NCI-H524 (cell line): ENCODE measurements at regions not wholly inside any gene's neighbourhood (a gene's known extent, or its start where the extent isn't known, plus 50 kb on each side); places are given as distances from the start of the nearest gene placed in this dataset.

Experiments used
- DNase-seq, 2 experiments: peaks; one replicate each; lab custom pipeline; 2025; lab: John Stamatoyannopoulos, UW

DNA sequence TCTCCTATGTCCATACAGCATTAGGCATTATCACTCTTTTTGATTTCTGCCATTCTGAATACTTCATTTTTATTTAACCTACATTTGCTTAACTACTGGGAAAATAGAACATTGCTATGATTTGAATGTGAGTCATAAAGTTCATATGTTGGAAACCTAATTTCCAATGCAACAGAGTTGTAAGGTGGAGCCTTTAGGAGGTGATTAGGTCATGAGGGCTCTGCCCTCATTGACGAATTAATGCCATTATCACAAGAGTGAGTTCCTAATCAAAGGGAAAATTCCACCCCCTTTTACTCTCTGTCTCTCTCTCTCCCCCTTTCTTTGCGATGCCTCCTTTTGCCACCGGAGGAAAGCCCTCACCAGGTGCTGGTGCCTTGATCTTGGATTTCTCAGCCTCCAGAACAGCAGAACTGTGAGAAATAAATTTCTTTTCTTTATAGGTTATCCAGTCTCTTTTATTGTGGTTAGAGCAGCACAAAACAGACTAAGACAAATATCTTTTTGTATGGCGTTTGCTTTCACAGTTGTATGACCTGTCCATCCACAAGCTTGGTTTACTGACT is 180.1 kb upstream of the ARID2 start:
- DNase-seq: no peak

- no peak for DNase-seq
These were observed 176.3 kb upstream of the ARID2 start for GRCh38 chr12:45553204-45553603.

GRCh38 chr12:45557016-45557415 is 172.5 kb upstream of the ARID2 start:
- no peak for DNase-seq

DNA sequence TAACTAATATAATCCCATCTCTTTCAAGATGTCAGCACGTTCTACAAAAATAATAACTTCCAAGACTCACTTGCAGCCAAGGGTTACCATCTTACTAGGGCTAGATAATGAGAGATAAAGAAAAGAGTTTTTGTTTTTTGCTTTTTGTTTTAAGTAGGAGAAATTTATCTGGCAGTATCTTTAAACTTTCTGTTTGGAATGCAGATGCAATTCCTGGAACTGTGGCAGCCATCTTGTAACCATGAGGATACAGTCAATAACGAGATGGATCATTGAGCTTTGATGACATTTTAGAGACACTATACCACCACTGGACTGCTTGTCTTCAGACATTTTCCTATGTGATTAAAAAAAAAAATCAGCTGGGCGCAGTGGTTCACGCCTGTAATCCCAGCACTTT is 171.2 kb upstream of the ARID2 start:
- DNase-seq: no peak

DNA sequence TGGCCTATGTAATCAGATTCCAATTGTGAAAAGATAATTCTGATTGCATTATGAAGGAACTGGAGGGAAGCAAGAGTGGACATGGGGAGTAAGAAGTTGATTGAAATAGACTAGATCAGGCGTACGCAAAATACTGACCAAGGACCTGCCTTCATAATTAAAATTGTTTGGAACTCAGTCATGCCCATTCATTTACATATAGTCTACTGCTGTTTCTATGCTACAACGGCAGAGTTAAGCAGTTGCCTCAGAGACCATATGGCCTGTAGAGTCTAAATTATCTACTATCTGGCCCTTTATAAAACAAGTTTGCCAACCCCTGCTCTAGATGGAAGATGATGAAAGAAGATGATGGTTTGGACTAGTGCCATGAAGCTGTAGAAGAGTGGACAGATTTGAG is 170.0 kb upstream of the ARID2 start:
- DNase-seq: peak in 1 of 2 experiments; percentile 20

DNA sequence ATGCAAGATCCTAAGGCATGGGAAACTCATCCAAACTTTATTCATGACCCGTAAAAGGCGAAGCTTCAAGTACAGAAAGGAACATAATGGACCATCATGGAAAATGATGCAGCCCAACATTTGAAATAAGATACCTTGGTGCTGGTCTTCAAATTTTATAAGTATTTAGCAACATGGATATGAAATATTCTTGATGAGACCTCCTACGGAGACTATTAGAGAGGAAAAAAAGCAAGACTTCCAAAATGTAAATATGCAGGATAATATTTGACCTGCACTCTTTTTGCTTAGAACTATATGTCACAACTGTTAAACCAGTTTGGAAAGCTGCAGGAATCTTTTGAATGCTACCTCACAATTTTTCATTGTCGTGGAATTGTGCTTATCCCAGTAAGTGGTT is 168.8 kb upstream of the ARID2 start:
- DNase-seq: no peak

DNA sequence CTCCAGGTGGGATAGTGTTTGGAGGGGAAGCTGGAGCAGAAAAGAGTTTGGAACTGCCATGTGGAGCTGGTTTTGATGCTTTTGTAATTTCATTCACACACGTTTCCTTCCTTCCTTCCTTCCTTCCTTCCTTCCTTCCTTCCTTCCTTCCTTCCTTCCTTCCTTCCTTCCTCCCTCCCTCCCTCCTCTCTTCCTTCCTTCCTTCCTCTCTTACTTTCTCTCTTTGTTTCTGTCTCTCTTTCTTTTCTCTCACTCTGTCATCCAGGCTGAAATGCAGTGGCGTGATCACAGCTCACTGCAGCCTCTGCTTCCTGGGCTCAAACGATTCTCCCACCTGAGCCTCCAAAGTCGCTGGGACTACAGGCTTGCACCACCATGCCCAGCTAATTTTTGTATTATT is 168.0 kb upstream of the ARID2 start:
- DNase-seq: no peak

GRCh38 chr12:45565590-45565989 is 163.9 kb upstream of the ARID2 start:
- no peak for DNase-seq

- no peak for DNase-seq
These were observed 163.2 kb upstream of the ARID2 start for GRCh38 chr12:45566257-45566656.

GRCh38 chr12:45568808-45569207 is 160.7 kb upstream of the ARID2 start:
- DNase-seq: no peak

DNA sequence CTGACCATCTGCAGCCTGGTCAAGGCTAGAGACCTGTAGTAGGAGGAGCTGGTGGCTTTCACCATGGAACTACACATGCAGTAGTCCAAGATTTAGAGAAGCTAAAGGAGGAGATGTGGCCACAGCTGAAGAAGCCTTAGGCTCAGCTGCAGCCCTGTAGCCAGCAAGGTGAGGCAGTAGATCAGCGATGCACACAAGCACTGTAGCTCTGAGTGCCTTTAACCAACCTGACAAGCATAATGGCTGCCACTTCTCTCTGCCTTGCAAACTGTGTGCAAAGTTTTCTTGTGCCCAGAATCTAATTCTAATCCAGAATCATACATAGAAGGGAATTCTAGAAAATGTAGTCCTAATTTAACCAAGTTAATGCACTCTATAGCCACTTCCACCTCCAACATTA is 159.0 kb upstream of the ARID2 start:
- DNase-seq: no peak

DNA sequence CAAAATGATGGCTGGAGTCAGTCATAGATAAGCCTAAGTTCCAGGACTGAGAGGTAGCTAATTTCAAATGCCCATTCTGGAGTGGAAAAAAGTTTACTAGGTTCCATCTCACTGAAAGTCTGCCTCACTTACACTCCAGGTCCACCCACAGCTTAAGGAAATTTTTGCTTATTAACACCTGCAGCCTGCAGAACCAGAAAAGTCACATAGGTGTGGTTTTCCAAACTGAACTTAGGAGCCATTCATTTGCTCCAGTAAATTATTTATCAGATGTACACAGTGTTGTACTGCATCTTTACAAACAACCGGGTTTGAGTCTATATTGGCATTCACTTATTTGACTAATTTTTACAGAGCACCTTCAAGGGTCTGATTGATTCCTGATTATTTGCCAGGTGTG is 157.4 kb upstream of the ARID2 start:
- DNase-seq: no peak

GRCh38 chr12:45575417-45575816 is 154.1 kb upstream of the ARID2 start:
- no peak for DNase-seq

DNA sequence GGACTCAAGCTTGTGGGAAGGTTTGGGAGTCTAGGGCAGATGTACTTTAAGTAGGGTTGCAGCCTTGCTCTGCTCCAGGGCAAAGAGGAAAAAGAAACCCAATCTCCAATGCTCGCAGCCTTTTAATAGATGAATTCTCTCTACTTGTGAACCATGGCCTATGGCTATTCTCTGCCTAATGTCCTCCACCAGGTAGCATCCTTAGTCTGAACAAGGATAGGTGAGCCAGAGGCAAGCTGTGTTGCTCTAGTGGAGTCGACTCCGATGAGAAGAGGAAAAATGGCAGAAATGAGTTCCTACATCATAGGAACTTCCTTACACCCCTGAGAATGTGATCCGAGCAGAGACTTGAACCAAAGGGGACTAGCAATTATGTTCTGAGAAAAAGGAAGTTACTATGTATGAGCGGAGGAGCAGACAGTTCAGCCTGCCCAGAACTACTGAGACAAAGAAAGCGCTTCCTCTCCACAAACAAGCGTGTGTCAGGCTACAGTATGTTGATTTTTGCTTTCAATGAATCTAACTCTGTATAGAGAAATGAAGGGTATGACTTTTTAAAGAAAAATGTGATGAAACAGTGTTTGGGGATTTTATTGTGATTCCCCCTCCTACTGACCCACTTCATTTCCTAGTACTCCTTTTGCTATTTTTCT is 153.6 kb upstream of the ARID2 start:
- no peak for DNase-seq

DNA sequence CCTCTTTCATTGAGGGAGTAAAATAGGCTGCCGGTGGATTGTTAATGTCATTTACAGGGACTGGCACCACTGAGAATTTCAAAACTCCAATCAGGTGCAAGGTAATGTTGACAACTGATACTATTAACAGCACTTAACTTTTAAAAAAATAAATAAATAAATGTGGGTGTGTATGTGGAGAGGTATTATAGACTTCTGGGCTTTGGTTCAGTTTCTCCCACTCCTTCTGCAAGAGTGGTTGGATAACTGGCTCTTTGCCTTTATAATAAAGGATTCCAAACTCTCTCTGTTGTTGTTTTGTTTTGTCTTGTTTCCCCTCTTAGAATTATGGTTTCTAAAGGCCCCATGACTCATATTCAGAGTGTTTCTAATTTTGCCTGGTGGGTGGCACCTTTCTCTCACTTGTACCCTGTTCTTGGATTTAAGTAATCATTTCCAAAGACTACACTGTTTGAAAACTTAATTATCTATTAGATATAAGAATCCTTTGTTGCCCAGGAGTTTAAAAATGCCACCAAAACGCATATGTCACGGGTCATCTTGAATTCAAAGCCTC is 151.6 kb upstream of the ARID2 start:
- no peak for DNase-seq

DNA sequence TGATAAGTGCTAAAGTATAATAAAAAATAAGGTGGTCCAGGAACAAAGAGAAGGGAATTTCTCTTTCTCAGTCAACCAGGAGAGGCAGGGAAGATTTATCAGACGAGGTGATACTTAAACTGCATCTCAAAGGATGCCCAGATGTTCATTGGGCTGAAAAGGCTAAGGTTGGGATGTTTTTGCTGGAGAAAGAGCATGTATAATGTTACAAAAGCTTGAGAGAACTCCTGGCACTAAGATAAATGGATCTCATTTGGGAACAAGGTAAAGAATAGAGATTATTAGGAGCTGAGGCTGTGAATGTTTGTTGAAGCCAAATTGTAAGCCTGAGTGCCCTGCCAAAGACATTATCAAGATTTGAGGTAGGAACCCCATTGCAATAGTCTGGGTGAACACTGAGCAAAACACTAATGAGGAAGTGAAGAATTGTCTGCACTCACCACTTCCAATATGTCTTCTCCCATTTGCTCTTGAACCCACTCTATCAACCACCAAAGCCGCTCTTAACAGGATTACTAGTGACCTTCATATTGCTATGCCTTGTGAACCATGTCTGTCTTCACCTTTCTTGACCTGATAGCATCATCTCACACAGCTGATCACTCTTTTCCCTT is 149.0 kb upstream of the ARID2 start:
- DNase-seq: no peak

DNA sequence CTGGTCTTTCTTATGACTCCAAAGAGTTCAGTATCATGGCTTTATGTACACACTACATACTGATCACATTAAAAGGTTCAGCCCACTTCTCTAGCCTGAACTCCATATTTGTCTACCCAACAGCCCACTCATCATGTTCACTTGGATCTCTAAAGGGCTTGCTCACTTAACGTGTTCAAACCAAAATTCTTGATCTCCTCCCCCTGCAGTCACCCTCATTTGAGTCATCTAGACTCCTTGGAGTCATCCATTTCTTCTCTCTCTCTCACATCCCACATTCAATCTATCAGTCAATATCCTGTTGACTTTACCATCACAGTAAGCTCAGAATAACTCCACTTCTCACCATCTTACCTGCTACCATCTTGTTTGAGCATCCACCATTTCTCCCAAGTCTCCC is 148.4 kb upstream of the ARID2 start:
- DNase-seq: no peak

GRCh38 chr12:45582536-45582935 is 147.0 kb upstream of the ARID2 start:
- peak in 1 of 2 experiments; percentile 19 for DNase-seq

DNA sequence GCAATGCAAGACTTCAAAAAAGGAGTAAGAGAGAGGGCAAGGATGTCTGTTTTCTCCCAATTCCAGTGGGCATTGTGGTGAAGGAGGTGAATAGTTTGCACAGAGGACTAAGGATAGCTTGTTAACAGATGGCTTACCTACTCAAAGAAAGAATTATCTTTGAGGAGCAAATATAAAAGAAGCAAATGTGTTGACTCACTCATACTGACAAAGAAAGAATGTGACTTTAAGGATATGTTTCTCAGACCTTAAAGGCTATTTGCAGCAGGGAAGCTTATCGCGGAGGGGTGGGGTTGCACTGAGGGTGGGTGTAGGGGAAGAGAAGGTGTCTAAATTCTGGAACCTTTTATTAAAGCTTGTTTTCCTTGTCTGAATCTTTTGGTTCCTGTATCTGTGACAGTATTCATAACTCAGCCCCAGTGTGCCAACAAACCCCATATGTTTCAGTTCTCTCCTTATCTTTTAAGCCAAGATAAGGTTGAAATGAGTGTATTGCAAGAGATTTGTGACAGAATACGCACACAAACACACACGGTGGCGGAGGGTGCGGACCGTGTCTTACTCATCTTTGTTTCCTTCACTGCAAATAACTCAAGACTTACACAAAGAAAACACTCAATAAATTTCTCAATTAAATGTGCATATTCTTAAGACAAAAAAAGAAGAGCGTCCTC is 146.4 kb upstream of the ARID2 start:
- peak in 1 of 2 experiments; percentile 46 for DNase-seq

DNA sequence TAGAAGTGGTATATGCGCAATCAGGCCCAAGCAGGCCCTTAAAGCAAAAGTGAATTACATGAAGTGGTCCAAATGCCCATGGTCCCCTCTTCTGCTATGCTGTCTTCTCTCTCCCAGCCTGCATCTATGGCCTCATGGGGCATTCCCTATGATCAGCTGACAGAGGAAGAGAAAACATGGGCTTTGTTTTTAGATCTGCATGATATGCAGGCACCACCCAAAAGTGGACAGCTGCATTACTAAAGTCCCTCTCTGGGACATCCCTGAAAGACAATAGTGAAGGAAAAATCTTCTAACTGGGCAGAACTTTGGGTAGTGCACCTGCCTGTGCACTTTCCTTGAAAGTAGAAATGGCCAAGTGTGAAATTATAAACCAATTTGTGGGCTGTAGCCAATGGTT is 145.2 kb upstream of the ARID2 start:
- no peak for DNase-seq

DNA sequence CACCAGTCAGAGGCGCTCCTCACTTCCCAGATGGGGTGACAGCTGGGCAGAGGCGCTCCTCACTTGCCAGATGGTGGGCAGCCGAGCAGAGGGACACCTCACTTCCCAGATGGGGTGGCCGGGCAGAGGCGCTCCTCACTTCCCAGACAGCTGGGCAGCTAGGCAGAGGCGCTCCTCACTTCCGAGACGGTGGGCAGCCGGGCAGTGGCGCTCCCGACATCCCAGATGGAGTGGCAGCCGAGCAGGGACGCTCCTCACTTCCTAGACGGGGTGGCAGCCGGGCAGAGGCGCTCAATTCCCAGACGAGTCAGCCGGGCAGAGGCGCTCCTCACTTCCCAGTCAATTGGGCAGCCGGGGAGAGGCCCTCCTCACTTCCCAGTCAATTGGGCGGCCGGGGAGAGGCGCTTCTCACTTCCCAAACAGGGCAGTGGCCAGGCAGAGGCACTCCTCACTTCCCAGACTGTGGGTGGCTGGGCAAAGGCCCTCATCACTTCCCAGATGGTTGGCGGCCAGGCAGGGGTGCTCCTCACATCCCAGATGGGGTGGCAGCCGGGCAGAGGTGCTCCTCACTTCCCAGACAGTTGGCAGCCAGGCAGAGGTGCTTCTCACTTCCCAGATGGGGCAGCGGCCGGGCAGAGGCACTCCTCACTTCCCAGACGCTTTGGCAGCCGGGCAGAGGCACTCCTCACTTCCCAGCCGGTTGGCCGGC is 143.8 kb upstream of the ARID2 start:
- no peak for DNase-seq

DNA sequence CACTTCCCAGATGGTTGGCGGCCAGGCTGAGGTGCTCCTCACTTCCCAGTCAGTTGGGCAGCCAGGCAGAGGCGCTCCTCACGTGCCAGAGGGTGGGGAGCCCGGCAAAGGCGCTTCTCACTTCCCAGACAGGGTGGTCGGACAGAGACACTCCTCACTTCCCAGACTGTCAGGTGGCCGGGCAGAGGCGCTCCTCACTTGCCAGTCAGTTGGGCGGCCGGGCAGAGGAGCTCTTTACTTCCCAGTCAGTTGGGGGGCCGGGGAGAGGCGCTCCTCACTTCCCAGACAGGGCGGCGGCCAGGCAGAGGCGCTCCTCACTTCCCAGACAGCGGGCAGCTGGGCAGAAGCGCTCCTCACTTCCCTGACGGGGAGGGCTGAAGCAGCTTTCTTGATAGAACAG is 143.0 kb upstream of the ARID2 start:
- DNase-seq: no peak
